HG03439 (cell line): ENCODE measurements at regions not wholly inside any gene's neighbourhood (a gene's known extent, or its start where the extent isn't known, plus 50 kb on each side); places are given as distances from the start of the nearest gene placed in this dataset.

Experiments
- ATAC-seq: cut with Tn5 transposase; IDR thresholded peaks from one replicate; pipeline ENCODE4 v1.9.1; 2021; ENCODE audit warnings: mild to moderate bottlenecking, moderate library complexity; ENCODE audit not compliant: unreplicated experiment

GRCh38 chr3:182435860-182436259 is 357.4 kb upstream of the ATP11B start:
- ATAC-seq, result no peak

- ATAC-seq, result no peak
Observed at GRCh38 chr3:182436547-182436946, 356.8 kb upstream of the ATP11B start.

GRCh38 chr3:182438398-182438797 is 354.9 kb upstream of the ATP11B start:
- ATAC-seq, result no peak

GRCh38 chr3:182440101-182440500 is 353.2 kb upstream of the ATP11B start:
- no peak for ATAC-seq

- ATAC-seq, result no peak
Observed at GRCh38 chr3:182445576-182445975, 347.7 kb upstream of the ATP11B start.

- no peak for ATAC-seq
Observed at GRCh38 chr3:182450942-182451787, 342.1 kb upstream of the ATP11B start.

GRCh38 chr3:182451871-182452270 is 341.4 kb upstream of the ATP11B start:
- no peak for ATAC-seq

GRCh38 chr3:182455011-182455410 is 338.3 kb upstream of the ATP11B start:
- ATAC-seq, result no peak

GRCh38 chr3:182460303-182460702 is 333.0 kb upstream of the ATP11B start:
- no peak for ATAC-seq

GRCh38 chr3:182462152-182462551 is 331.2 kb upstream of the ATP11B start:
- no peak for ATAC-seq

- ATAC-seq, result no peak
Observed at GRCh38 chr3:182464513-182465145, 328.7 kb upstream of the ATP11B start.

GRCh38 chr3:182465301-182466185 is 327.8 kb upstream of the ATP11B start:
- no peak for ATAC-seq

GRCh38 chr3:182469086-182469485 is 324.2 kb upstream of the ATP11B start:
- ATAC-seq, result no peak

- ATAC-seq, result no peak
Observed at GRCh38 chr3:182470187-182470586, 323.1 kb upstream of the ATP11B start.

- no peak for ATAC-seq
Observed at GRCh38 chr3:182473191-182473710, 320.1 kb upstream of the ATP11B start.

- no peak for ATAC-seq
Observed at GRCh38 chr3:182478369-182478768, 314.9 kb upstream of the ATP11B start.

GRCh38 chr3:182479419-182480336 is 313.6 kb upstream of the ATP11B start:
- no peak for ATAC-seq

- ATAC-seq, result no peak
Observed at GRCh38 chr3:182482705-182483104, 310.6 kb upstream of the ATP11B start.

- no peak for ATAC-seq
Observed at GRCh38 chr3:182484682-182485081, 308.6 kb upstream of the ATP11B start.

- ATAC-seq, result no peak
Observed at GRCh38 chr3:182485301-182485700, 308.0 kb upstream of the ATP11B start.
